HS-5 (cell line): ENCODE measurements at regions not wholly inside any gene's neighbourhood (a gene's known extent, or its start where the extent isn't known, plus 50 kb on each side); places are given as distances from the start of the nearest gene placed in this dataset.
"Not testable (repeated sequence)": the region's sequence is repeated elsewhere in the genome, so short reads cannot be mapped to it uniquely, and the experiment has no call there.

Experiments
- DNase-seq: peaks from one replicate; pipeline ENCODE4 v3.0.0-alpha.2; 2012; ENCODE audit warnings: low read depth

DNA sequence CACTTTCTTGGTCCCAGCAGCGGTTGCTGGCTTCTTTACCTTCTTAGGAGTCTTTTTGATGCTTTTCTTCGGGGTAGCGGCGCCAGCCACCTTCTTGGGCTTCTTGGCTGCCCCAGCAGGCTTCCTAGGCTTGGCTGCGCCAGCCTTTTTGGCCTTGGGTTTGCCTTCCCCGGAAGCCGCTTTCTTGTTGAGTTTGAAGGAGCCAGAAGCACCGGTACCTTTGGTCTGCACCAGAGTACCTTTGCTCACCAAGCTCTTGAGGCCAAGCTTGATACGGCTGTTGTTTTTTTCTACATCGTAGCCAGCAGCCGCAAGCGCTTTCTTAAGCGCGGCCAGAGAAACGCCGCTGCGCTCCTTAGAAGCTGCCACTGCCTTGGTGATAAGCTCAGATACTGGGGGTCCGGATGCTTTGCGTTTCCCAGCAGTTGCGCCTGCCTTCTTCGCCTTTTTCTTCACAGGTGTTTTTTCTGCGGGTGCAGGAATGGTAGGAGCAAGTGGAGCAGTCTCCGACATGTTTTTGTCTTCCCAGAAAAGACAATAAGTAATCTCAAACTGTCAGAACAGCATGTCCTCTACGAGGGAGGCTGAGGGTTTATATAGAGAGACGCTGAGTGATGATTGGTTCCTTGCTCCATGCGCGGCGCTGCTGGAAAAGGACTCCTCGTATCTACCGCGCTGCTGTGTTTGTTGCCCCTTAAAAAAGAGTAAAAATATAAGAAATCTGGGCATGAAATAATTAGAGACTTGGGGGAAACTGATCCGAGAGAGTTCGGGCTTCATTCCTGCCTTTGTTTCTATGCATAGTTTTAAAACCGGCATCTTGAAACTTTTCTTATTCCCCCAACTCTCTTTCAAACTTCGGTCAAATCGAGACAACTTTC, 130.3 kb upstream of the BTN3A2 start:
- DNase-seq: no peak

- DNase-seq: no peak
Measured at GRCh38 chr6:26235302-26235670, 129.7 kb upstream of the BTN3A2 start.

GRCh38 chr6:26239415-26239814, 125.6 kb upstream of the BTN3A2 start:
- not testable (repeated sequence) for DNase-seq

DNA sequence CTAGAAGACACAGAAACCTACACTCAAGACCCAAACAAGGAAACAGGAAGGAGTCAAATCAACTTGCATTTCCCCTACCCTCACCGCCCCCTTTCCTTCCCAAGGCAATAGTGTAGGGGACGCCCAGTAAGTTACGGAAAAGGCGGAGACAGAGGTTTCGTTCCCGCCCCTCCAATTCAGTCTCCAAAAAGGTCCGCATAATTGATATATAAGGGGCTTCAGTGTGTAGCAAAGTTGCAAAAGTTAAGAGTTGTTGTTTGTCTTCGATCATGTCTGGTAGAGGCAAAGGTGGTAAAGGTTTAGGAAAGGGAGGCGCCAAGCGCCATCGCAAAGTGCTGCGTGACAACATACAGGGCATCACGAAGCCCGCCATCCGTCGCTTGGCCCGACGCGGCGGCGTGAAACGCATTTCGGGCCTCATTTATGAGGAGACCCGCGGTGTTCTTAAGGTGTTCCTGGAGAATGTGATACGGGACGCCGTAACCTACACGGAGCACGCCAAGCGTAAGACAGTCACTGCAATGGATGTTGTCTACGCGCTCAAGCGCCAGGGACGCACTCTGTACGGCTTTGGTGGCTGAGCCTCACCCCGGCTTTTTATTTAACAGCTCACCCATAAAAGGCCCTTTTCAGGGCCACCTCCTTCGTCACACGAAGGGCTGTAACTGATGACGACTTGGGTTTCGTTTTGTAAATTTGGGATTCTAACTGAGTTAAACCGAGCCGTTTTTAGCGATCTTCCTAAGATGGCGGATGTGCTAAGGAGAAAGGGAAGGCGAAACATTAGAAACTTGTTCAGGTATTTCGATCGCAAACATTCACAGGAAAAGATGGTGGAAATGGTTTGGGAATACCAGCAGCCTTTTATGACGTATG, 124.6 kb upstream of the BTN3A2 start:
- DNase-seq: no peak

DNA sequence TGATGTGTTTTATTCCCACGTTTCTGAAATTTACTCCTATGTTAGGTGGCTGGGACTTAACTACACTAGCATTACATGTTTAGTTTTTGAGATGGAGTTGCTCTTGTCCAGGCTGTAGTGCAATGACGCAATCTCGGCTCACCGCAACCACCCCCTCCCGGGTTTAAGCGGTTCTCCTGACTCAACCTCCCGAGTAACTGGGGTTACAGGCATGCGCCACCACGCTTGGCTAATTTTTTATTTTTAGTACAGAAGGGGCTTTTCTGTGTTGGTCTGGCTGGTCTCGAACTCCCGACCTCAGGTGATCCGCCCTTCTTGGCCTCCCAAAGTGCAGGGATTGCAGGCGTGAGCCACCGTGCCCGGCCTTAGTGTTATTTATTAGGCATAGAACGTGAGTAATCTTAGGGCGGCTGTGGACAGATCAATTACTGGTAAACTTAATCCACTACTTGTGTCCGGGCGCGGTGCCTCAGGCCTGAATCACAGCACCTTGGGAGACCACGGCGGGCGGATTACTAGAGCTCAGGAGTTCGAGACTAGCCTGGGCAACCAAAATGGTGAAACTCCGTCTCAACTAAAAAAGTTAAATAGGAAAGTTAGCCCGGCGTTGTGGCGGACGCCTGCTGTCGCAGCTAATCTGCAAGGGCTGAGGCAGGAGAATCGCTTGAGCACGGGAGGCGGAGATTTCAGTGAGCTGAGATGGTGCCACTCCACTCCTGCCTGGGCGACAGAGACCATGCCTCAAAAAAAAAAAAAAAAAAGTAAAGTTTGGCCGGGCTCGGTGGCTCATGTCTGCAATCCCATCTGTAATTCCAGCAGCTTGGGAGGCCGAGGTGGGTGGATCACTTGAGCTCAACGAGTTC, 123.7 kb upstream of the BTN3A2 start:
- DNase-seq: no peak

DNA sequence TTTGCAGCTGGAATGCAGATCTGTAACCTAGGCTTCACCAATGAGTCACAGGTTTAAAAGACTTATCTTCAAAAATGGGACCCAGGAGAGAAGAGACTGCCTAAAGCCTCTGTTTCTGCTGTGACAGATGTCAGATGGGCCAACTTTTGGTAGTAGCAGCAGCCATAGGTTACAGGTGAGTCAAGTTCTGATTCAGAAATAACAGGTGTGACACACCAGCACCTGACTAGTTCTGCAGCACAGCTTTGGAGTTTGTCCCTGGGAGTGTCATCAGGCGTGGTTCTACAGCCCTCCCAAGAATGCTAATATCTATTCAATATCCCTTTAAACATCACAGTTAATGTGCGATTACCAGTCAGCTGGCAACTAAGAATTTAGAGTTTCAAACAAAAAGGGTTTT, 121.9 kb upstream of the BTN3A2 start:
- DNase-seq: no peak

DNA sequence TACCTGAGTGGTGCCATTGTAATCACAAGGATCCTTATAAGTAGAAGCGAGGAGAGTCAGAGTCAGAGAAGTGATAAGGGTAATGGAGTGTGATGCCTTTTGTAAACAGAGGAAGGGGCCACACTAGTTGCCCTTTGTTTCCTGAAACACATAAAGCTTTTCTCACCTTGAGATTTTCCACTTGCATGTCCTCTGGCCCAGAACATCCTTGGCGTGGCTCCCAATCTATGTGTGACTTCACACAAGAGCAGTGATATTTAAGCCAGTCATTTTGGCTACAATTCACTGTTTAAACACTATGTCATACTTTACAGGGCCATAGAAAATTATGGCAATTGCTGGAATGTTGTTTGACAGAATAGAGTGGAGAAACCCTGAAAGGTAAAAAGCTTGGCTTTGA, 121.2 kb upstream of the BTN3A2 start:
- DNase-seq: no peak

- no peak for DNase-seq
Measured at GRCh38 chr6:26246058-26246457, 118.9 kb upstream of the BTN3A2 start.

DNA sequence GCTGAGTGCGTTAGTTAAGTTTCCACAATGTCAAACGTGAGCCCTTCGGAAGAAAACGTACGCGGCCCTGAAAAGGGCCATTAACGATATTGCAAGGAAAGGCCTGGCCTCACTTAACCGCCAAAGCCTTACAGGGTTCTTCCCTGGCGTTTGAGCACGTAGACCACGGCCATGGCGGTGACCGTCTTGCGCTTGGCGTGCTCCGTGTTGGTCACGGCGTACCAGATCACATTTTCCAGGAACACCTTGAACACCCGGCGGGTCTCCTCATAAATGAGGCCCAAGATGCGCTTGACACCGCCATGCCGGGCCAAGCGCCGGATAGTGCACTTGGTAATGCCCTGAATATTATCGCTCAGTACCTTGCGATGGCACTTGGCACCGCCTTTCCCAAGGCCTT, 118.4 kb upstream of the BTN3A2 start:
- no peak for DNase-seq

- no peak for DNase-seq
Measured at GRCh38 chr6:26249707-26249956, 115.4 kb upstream of the BTN3A2 start.

- DNase-seq: no peak
Measured at GRCh38 chr6:26249957-26250697, 114.9 kb upstream of the BTN3A2 start.

- DNase-seq: no peak
Measured at GRCh38 chr6:26250698-26251044, 114.3 kb upstream of the BTN3A2 start.

DNA sequence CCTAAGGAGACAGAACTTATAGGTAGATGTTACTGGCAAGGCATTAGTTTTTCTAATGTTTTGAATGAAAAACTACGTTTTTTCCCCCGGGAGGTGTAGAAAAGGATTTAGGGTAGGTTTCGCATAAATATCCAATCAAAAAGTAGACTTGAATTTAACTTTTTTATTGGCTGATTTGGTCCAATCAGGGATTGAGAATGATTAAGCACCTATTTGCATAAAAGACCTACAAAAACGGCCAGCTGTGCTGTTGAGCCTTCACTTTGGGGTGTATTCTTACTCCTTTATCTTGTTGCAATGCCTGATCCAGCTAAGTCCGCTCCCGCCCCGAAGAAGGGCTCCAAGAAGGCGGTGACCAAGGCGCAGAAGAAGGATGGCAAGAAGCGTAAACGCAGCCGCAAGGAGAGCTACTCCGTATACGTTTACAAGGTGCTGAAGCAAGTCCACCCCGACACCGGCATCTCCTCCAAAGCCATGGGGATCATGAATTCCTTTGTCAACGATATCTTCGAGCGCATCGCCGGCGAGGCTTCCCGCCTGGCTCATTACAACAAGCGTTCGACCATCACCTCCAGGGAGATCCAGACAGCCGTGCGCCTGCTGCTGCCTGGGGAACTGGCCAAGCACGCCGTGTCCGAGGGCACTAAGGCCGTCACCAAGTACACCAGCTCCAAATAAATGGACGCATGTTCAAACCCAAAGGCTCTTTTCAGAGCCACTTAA, 113.5 kb upstream of the BTN3A2 start:
- DNase-seq: no peak

GRCh38 chr6:26252077-26252472, 112.9 kb upstream of the BTN3A2 start:
- DNase-seq: no peak

DNA sequence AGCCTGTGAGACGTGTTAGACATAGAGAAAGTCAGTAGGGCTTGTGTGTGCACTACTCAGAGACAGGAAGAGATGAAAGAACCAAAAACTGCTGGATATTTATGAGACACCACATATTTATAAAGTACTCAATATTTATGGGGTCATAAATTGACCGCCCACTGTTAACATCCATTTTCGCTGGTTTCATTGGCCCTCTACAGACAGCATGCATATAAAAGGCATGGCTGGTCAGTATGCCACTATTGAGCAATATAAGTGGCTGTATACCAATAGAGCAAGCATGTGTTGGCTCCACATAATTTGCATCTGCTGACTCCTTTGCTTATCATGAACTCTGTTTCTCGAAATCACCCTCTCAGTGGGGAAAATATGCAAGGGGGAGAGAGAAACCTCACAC, 110.3 kb upstream of the BTN3A2 start:
- no peak for DNase-seq

GRCh38 chr6:26257272-26257671, 107.7 kb upstream of the BTN3A2 start:
- DNase-seq: no peak

- DNase-seq: no peak
Measured at GRCh38 chr6:26258212-26258977, 106.6 kb upstream of the BTN3A2 start.

DNA sequence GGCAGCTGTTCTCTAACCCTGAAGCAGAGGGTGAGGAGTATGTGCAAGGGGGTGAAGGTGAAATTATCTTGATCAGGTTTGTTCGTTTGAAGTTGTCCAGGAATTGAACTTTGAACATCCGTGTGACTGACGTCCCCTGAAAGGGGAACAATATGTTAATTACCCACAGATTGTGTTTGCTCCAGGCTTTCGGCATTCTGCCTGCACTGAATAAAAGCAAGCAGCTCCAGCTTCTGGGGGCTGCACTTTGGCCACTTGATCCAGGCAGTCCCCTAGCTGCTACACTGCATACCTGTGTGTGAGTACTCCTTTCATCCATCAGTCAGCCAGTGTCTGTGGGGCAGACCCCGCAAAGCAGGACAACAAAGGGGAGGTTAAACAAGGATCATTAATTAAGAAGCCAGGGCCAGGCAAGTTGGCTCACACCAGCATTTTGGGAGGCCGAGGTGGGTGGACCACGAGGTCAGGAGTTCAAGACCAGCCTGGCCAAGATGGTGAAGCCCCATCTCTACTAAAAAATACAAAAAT, 104.8 kb upstream of the BTN3A2 start:
- no peak for DNase-seq

DNA sequence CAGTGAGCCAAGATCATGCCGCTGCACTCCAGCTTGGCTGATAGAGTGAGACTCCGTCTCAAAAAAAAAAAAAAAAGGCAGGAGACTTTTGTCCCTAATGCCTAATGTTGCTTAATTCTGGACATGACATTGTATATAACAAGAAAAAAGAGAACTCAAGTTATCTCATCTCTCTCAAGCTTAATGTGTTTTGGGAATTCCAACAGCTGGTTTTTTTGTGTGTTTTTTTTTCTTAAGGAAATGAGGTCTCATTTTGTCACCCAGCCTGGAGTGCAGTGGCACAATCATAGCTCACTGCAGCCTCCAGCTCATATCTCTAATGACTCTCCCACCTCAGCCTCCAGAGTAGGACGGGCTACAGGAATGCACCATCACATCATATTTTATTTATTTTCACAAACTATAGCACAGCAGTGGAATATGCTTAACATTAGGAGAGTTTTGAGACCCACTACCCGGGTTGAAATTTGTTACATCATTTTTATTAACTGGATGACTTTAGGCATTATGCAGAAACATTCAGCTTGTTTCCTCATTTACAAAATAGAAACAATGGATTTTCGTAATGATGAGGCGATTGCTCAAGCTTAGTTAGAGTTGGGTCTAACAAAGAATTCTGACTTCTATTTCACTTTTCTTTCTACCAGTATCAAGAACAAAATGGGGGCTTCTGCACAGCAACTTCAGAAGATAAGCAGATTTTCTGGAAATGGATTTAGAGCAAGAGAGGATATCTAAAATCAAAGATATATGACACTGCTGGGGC, 104.1 kb upstream of the BTN3A2 start:
- no peak for DNase-seq

- no peak for DNase-seq
Measured at GRCh38 chr6:26264547-26264946, 100.5 kb upstream of the BTN3A2 start.
